ENCODE measurements at regions not wholly inside any gene's neighbourhood (a gene's known extent, or its start where the extent isn't known, plus 50 kb on each side); places are given as distances from the start of the nearest gene placed in this dataset.
"Not testable (repeated sequence)": the region's sequence is repeated elsewhere in the genome, so short reads cannot be mapped to it uniquely, and the experiment has no call there.

- not testable (repeated sequence) for DNase-seq
Observed at GRCh38 chr2:84221102-84221501, 238.0 kb downstream of the SUCLG1 start.

GRCh38 chr2:84217456-84217855, 241.6 kb downstream of the SUCLG1 start:
- no peak for DNase-seq

- no peak for DNase-seq
Observed at GRCh38 chr2:84214455-84214854, 244.6 kb downstream of the SUCLG1 start.

GRCh38 chr2:84212611-84213314, 246.3 kb downstream of the SUCLG1 start:
- DNase-seq: no peak

- no peak for DNase-seq
Observed at GRCh38 chr2:84209941-84210340, 249.1 kb downstream of the SUCLG1 start.

GRCh38 chr2:84204995-84205394, 254.1 kb downstream of the SUCLG1 start:
- no peak for DNase-seq

- no peak for DNase-seq
Observed at GRCh38 chr2:84202166-84202565, 256.9 kb downstream of the SUCLG1 start.

- no peak for DNase-seq
Observed at GRCh38 chr2:84201158-84201557, 257.9 kb downstream of the SUCLG1 start.

- DNase-seq: no peak
Observed at GRCh38 chr2:84197901-84198300, 261.2 kb downstream of the SUCLG1 start.

GRCh38 chr2:84194949-84195644, 264.0 kb downstream of the SUCLG1 start:
- DNase-seq: no peak

GRCh38 chr2:84194181-84194580, 264.9 kb downstream of the SUCLG1 start:
- no peak for DNase-seq

- no peak for DNase-seq
Observed at GRCh38 chr2:84187258-84187657, 271.8 kb downstream of the SUCLG1 start.

- DNase-seq: no peak
Observed at GRCh38 chr2:84181927-84182326, 277.2 kb downstream of the SUCLG1 start.

GRCh38 chr2:84177733-84178132, 281.3 kb downstream of the SUCLG1 start:
- no peak for DNase-seq

GRCh38 chr2:84175970-84176369, 283.1 kb downstream of the SUCLG1 start:
- DNase-seq: no peak

- DNase-seq: no peak
Observed at GRCh38 chr2:84175340-84175739, 283.7 kb downstream of the SUCLG1 start.

- no peak for DNase-seq
Observed at GRCh38 chr2:84173041-84173440, 286.0 kb downstream of the SUCLG1 start.

GRCh38 chr2:84170979-84171378, 288.1 kb downstream of the SUCLG1 start:
- DNase-seq: no peak

GRCh38 chr2:84169871-84170270, 289.2 kb downstream of the SUCLG1 start:
- no peak for DNase-seq

GRCh38 chr2:84168552-84168951, 290.5 kb downstream of the SUCLG1 start:
- DNase-seq: not testable (repeated sequence)

- no peak for DNase-seq
Observed at GRCh38 chr2:84165256-84165655, 293.8 kb downstream of the SUCLG1 start.

GRCh38 chr2:84160453-84160852, 298.6 kb downstream of the SUCLG1 start:
- DNase-seq: no peak

- no peak for DNase-seq
Observed at GRCh38 chr2:84158605-84159004, 300.5 kb downstream of the SUCLG1 start.

Measured in anterior cingulate cortex (tissue), 58 donors.